HepG2 (cell line): ENCODE measurements at regions not wholly inside any gene's neighbourhood (a gene's known extent, or its start where the extent isn't known, plus 50 kb on each side); places are given as distances from the start of the nearest gene placed in this dataset.
A peak's percentile ranks its signal among the peaks of the same experiment; 100 is the strongest.

ENCODE experiments used
- ARHGAP35 ChIP-seq: sonication (generic); formaldehyde crosslinking; IDR thresholded peaks from 2 replicates; pipeline ENCODE4 v1.9.0; 2022; ENCODE audit warnings: mild to moderate bottlenecking, inconsistent platforms, moderate library complexity, missing genetic modification reagents, borderline replicate concordance
- ATF3 ChIP-seq: sonication (generic); formaldehyde crosslinking; IDR thresholded peaks from 2 replicates; pipeline ENCODE4 v1.4.0; 2020; ENCODE audit warnings: missing genetic modification reagents
- FLYWCH1 ChIP-seq: sonication (generic); formaldehyde crosslinking; IDR thresholded peaks from 2 replicates; pipeline ENCODE4 v1.8.1; 2023; ENCODE audit warnings: mild to moderate bottlenecking, missing genetic modification reagents
- FOSL2 ChIP-seq: sonication (generic); formaldehyde crosslinking; IDR thresholded peaks from 2 replicates; pipeline ENCODE4 v1.4.0; 2020; ENCODE audit warnings: missing genetic modification reagents
- FOXJ3 ChIP-seq: sonication (generic); formaldehyde crosslinking; IDR thresholded peaks from 2 replicates; pipeline ENCODE4 v1.4.0; 2020; ENCODE audit warnings: missing genetic modification reagents, mild to moderate bottlenecking, borderline replicate concordance
- FOXK1 ChIP-seq: sonication (generic); formaldehyde crosslinking; IDR thresholded peaks from 2 replicates; pipeline ENCODE4 v1.4.0; 2020; ENCODE audit warnings: low read depth, missing genetic modification reagents, borderline replicate concordance
- HHEX ChIP-seq: IDR thresholded peaks from 2 replicates; pipeline ENCODE4 v1.6.1; 2016; ENCODE audit warnings: control low read depth
- HMG20B ChIP-seq: conservative IDR thresholded peaks from 2 replicates; pipeline ENCODE4 v1.6.1; 2016; ENCODE audit warnings: missing genetic modification reagents, missing compliant biosample characterization
- JDP2 ChIP-seq: sonication (generic); formaldehyde crosslinking; IDR thresholded peaks from 2 replicates; pipeline ENCODE4 v1.8.1; 2022; ENCODE audit warnings: missing genetic modification reagents, borderline replicate concordance
- KDM1A ChIP-seq: IDR thresholded peaks from 2 replicates; pipeline ENCODE4 v1.6.1; 2016; ENCODE audit warnings: missing compliant biosample characterization
- KDM5A ChIP-seq: fragments of 200-600 bp; sonication (generic); IDR thresholded peaks from 2 replicates; pipeline ENCODE4 v1.7.0; 2018; ENCODE audit warnings: antibody characterized with exemption, mild to moderate bottlenecking, low read length, borderline replicate concordance
- MED1 ChIP-seq: sonication (generic); formaldehyde crosslinking; IDR thresholded peaks from 2 replicates; pipeline ENCODE4 v1.4.0; 2020; ENCODE audit warnings: missing genetic modification reagents
- MED13 ChIP-seq: sonication (generic); formaldehyde crosslinking; IDR thresholded peaks from 2 replicates; pipeline ENCODE4 v1.5.0; 2020; ENCODE audit warnings: missing genetic modification reagents
- MED8 ChIP-seq: sonication (generic); formaldehyde crosslinking; IDR thresholded peaks from 2 replicates; pipeline ENCODE4 v1.8.1; 2023; ENCODE audit warnings: mild to moderate bottlenecking, missing genetic modification reagents; ENCODE audit not compliant: insufficient replicate concordance
- MEIS2 ChIP-seq: sonication (generic); formaldehyde crosslinking; IDR thresholded peaks from 2 replicates; pipeline ENCODE4 v1.9.0; 2021; ENCODE audit warnings: mild to moderate bottlenecking, missing genetic modification reagents
- NFYC ChIP-seq: IDR thresholded peaks from 2 replicates; pipeline ENCODE4 v1.6.1; 2016; ENCODE audit warnings: missing genetic modification reagents, missing compliant biosample characterization
- RELA ChIP-seq: sonication (generic); formaldehyde crosslinking; IDR thresholded peaks from 2 replicates; pipeline ENCODE4 v1.4.0; 2020; ENCODE audit warnings: missing genetic modification reagents
- SIN3A ChIP-seq: IDR thresholded peaks from 2 replicates; pipeline ENCODE4 v1.6.1; 2011; ENCODE audit warnings: low read depth, mild to moderate bottlenecking, control low read depth, low read length, borderline replicate concordance
- TBX2 ChIP-seq: sonication (generic); formaldehyde crosslinking; IDR thresholded peaks from 2 replicates; pipeline ENCODE4 v1.5.0; 2020; ENCODE audit warnings: missing genetic modification reagents, mild to moderate bottlenecking, borderline replicate concordance
- TBX3 ChIP-seq: fragments of 450-650 bp; IDR thresholded peaks from 2 replicates; pipeline ENCODE4 v1.6.1; 2017; ENCODE audit warnings: antibody characterized with exemption, mild to moderate bottlenecking, inconsistent platforms, borderline replicate concordance
- THAP11 ChIP-seq: IDR thresholded peaks from 2 replicates; pipeline ENCODE4 v1.6.1; 2016; ENCODE audit warnings: missing biosample characterization, missing genetic modification reagents
- ZBTB25 ChIP-seq: IDR thresholded peaks from 2 replicates; pipeline ENCODE4 v1.6.1; 2018; ENCODE audit warnings: missing genetic modification reagents
- ZNF572 ChIP-seq: sonication (generic); formaldehyde crosslinking; IDR thresholded peaks from 2 replicates; pipeline ENCODE4 v1.5.1; 2020; ENCODE audit warnings: mild to moderate bottlenecking, missing genetic modification reagents
- ZNF720 ChIP-seq: sonication (generic); formaldehyde crosslinking; IDR thresholded peaks from 2 replicates; pipeline ENCODE4 v1.4.0; 2020; ENCODE audit warnings: missing genetic modification reagents
- TF ChIP-seq, protein P1 (sequence below): sonication (generic); formaldehyde crosslinking; conservative IDR thresholded peaks from 2 replicates; pipeline ENCODE4 v1.4.0; 2020; ENCODE audit warnings: missing genetic modification reagents

GRCh38 chr6:63516186-63516944 lies 55.9 kb upstream of the LOC128125822 start (continued):
- no peak for TF ChIP-seq SIN3A
- TF ChIP-seq RELA (CRISPR knock-in tag) = no peak
- peak; percentile 97 for TF ChIP-seq MED1
- no peak; the same call in 1 of the 2 replicates for TF ChIP-seq ATF3 (CRISPR knock-in tag)
- TF ChIP-seq JDP2 (CRISPR knock-in tag) = no peak
- peak; percentile 76; the same call in 1 of the 2 replicates for TF ChIP-seq FOXK1
- peak; percentile 54; the same call in 1 of the 2 replicates for TF ChIP-seq ZBTB25 (CRISPR knock-in tag)
- TF ChIP-seq KDM5A = peak; percentile 24; the same call in 1 of the 2 replicates
- peak; percentile 90 for TF ChIP-seq HMG20B (CRISPR knock-in tag)
- peak; percentile 87 for TF ChIP-seq FOSL2 (CRISPR knock-in tag)
- TF ChIP-seq TBX3 = peak; percentile 71; the same call in 1 of the 2 replicates
- TF ChIP-seq MED8 (CRISPR knock-in tag) = peak; percentile 93
- TF ChIP-seq, protein P1, sequence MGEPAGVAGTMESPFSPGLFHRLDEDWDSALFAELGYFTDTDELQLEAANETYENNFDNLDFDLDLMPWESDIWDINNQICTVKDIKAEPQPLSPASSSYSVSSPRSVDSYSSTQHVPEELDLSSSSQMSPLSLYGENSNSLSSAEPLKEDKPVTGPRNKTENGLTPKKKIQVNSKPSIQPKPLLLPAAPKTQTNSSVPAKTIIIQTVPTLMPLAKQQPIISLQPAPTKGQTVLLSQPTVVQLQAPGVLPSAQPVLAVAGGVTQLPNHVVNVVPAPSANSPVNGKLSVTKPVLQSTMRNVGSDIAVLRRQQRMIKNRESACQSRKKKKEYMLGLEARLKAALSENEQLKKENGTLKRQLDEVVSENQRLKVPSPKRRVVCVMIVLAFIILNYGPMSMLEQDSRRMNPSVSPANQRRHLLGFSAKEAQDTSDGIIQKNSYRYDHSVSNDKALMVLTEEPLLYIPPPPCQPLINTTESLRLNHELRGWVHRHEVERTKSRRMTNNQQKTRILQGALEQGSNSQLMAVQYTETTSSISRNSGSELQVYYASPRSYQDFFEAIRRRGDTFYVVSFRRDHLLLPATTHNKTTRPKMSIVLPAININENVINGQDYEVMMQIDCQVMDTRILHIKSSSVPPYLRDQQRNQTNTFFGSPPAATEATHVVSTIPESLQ = no peak; the same call in 1 of the 2 replicates
- peak; percentile 98 for TF ChIP-seq MED13 (CRISPR knock-in tag)
- peak; percentile 88 for TF ChIP-seq TBX2 (CRISPR knock-in tag)
- peak; percentile 79 for TF ChIP-seq THAP11 (CRISPR knock-in tag)
- TF ChIP-seq NFYC = 0 out of 2 replicates have a peak, but pooled peaks have one; percentile 16
- no peak for TF ChIP-seq ARHGAP35 (CRISPR knock-in tag)
- no peak for TF ChIP-seq KDM1A
- TF ChIP-seq ZNF572 (CRISPR knock-in tag) = no peak
- TF ChIP-seq FOXJ3 (CRISPR knock-in tag) = peak; percentile 94; the same call in 1 of the 2 replicates
- TF ChIP-seq HHEX = peak; percentile 75
- no peak for TF ChIP-seq FLYWCH1 (CRISPR knock-in tag)
- peak; percentile 46; the same call in 1 of the 2 replicates for TF ChIP-seq MEIS2
- TF ChIP-seq ZNF720 = no peak
